ENCODE measurements at regions not wholly inside any gene's neighbourhood (a gene's known extent, or its start where the extent isn't known, plus 50 kb on each side); places are given as distances from the start of the nearest gene placed in this dataset.

- no peaks in the 10 kb centered on the region for H3K36me3 ChIP-seq (ENCODE audit: control insufficient read depth in 2 of 2, extremely low read depth in 1 of 2, insufficient read depth in 2 of 2, low read length in 2 of 2)
- no peak overlapping the region for H3K27ac ChIP-seq (ENCODE audit: control insufficient read depth, insufficient read depth, low read length)
- TF ChIP-seq CTCF (optimal IDR thresholded peaks at IDR 0.05 in 1 of 3, IDR thresholded peaks at IDR 0.05 in 1 of 3, conservative IDR thresholded peaks at IDR 0.05 in 1 of 3; ENCODE audit: extremely low read depth in 1 of 3, insufficient read depth in 2 of 3, low read length in 3 of 3) (no peak), EZH2 (IDR thresholded peaks at IDR 0.05; ENCODE audit: low read length) (no peak)
- H3K27me3 ChIP-seq (ENCODE audit: control insufficient read depth, extremely low read depth, insufficient read depth, low read length) = peaks cover 39% of the 10 kb centered on the region
- dilution Hi-C loops (cut with MboI; ENCODE audit: extremely low pct_ligation_motif_present, low sequenced_read_pairs) = no loop called here
- H3K4me2 ChIP-seq (ENCODE audit: control insufficient read depth, extremely low read depth, insufficient read depth, low read depth, low read length) = no peak overlapping the region
- no peak overlapping the region for H3K9ac ChIP-seq (ENCODE audit: control insufficient read depth, extremely low read depth, insufficient read depth, low read length)
- no peak for DNase-seq (ENCODE audit: low read depth, low spot score)
- no peak for FAIRE-seq
- H3K4me1 ChIP-seq (ENCODE audit: control insufficient read depth, extremely low read depth, insufficient read depth, low read length) = no peaks in the 10 kb centered on the region
- no peaks in the 10 kb centered on the region for H4K20me1 ChIP-seq (ENCODE audit: control insufficient read depth, extremely low read depth, insufficient read depth, low read length)
- no peaks in the 10 kb centered on the region for H3K9me3 ChIP-seq (ENCODE audit: control insufficient read depth, low read depth, low read length)
- H2AFZ ChIP-seq (ENCODE audit: control insufficient read depth, low read length) = no peak overlapping the region
- H3K4me3 ChIP-seq (ENCODE audit: control insufficient read depth in 2 of 3, extremely low read depth in 1 of 3, insufficient read depth in 2 of 3, low read depth in 1 of 3, low read length in 3 of 3) = no peak overlapping the region
- no peaks in the 10 kb centered on the region for H3K9me1 ChIP-seq (ENCODE audit: control insufficient read depth, extremely low read depth, insufficient read depth, low read length)
- H3K79me2 ChIP-seq (ENCODE audit: control insufficient read depth, insufficient read depth, low read length) = no peaks in the 10 kb centered on the region
Measured at GRCh38 chr20:58044286-58044685, 184.2 kb downstream of the ANKRD60 start.

GRCh38 chr20:58043236-58044140, 185.0 kb downstream of the ANKRD60 start:
- H3K9me3 ChIP-seq (ENCODE audit: control insufficient read depth, low read depth, low read length) = no peaks in the 10 kb centered on the region
- H4K20me1 ChIP-seq (ENCODE audit: control insufficient read depth, extremely low read depth, insufficient read depth, low read length) = no peaks in the 10 kb centered on the region
- H3K9ac ChIP-seq (ENCODE audit: control insufficient read depth, extremely low read depth, insufficient read depth, low read length) = no peak overlapping the region
- H3K9me1 ChIP-seq (ENCODE audit: control insufficient read depth, extremely low read depth, insufficient read depth, low read length) = no peaks in the 10 kb centered on the region
- H3K4me1 ChIP-seq (ENCODE audit: control insufficient read depth, extremely low read depth, insufficient read depth, low read length) = no peaks in the 10 kb centered on the region
- FAIRE-seq (no peak), DNase-seq (ENCODE audit: low read depth, low spot score) (no peak)
- H3K36me3 ChIP-seq (ENCODE audit: control insufficient read depth in 2 of 2, extremely low read depth in 1 of 2, insufficient read depth in 2 of 2, low read length in 2 of 2) = no peaks in the 10 kb centered on the region
- H3K4me3 ChIP-seq (ENCODE audit: control insufficient read depth in 2 of 3, extremely low read depth in 1 of 3, insufficient read depth in 2 of 3, low read depth in 1 of 3, low read length in 3 of 3) = no peak overlapping the region
- dilution Hi-C loops (cut with MboI; ENCODE audit: extremely low pct_ligation_motif_present, low sequenced_read_pairs) = no loop called here
- H2AFZ ChIP-seq (ENCODE audit: control insufficient read depth, low read length) = no peak overlapping the region
- H3K79me2 ChIP-seq (ENCODE audit: control insufficient read depth, insufficient read depth, low read length) = no peaks in the 10 kb centered on the region
- TF ChIP-seq CTCF (optimal IDR thresholded peaks at IDR 0.05 in 1 of 3, IDR thresholded peaks at IDR 0.05 in 1 of 3, conservative IDR thresholded peaks at IDR 0.05 in 1 of 3; ENCODE audit: extremely low read depth in 1 of 3, insufficient read depth in 2 of 3, low read length in 3 of 3) = no peak
- no peak for TF ChIP-seq EZH2 (IDR thresholded peaks at IDR 0.05; ENCODE audit: low read length)
- H3K27me3 ChIP-seq (ENCODE audit: control insufficient read depth, extremely low read depth, insufficient read depth, low read length) = peaks cover 44% of the 10 kb centered on the region
- H3K27ac ChIP-seq (ENCODE audit: control insufficient read depth, insufficient read depth, low read length) = no peak overlapping the region
- no peak overlapping the region for H3K4me2 ChIP-seq (ENCODE audit: control insufficient read depth, extremely low read depth, insufficient read depth, low read depth, low read length)
